ENCODE measurements at regions not wholly inside any gene's neighbourhood (a gene's known extent, or its start where the extent isn't known, plus 50 kb on each side); places are given as distances from the start of the nearest gene placed in this dataset.
"Not testable (repeated sequence)": the region's sequence is repeated elsewhere in the genome, so short reads cannot be mapped to it uniquely, and the experiment has no call there.

DNA sequence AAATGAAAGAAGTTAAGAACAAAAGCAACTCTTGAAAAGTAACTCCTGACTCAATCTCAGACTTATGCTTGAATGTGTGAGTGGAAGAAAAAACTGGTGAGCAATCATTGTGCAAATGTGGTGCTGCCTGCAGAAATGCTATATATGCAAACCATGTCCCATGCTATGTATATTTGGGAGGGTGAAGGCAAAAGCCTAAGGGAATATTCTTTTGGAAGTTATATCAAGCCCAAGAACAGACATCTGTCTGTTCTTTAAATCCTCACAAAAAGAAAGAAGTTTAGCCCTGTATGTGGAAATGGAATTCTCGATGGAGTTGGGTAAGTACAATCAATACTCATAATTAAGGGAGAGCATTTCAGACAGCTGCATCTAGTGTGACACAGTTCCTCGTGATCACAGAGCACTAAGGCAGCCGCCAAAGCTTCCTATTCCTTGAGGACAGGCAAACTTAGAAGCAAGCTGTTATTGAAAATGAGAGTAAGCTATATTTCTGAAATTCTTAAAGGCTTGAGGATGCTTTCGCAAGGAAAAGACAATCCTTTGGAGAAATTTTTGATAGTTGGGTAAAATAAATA is 406.5 kb upstream of the CHORDC1 start:
- TF ChIP-seq, protein P1, sequence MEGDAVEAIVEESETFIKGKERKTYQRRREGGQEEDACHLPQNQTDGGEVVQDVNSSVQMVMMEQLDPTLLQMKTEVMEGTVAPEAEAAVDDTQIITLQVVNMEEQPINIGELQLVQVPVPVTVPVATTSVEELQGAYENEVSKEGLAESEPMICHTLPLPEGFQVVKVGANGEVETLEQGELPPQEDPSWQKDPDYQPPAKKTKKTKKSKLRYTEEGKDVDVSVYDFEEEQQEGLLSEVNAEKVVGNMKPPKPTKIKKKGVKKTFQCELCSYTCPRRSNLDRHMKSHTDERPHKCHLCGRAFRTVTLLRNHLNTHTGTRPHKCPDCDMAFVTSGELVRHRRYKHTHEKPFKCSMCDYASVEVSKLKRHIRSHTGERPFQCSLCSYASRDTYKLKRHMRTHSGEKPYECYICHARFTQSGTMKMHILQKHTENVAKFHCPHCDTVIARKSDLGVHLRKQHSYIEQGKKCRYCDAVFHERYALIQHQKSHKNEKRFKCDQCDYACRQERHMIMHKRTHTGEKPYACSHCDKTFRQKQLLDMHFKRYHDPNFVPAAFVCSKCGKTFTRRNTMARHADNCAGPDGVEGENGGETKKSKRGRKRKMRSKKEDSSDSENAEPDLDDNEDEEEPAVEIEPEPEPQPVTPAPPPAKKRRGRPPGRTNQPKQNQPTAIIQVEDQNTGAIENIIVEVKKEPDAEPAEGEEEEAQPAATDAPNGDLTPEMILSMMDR (IDR thresholded peaks at IDR 0.05; ENCODE audit: low read depth, low read length, missing control alignments): no peak
- no peak for DNase-seq (ENCODE audit: low read depth)
- H3K4me3 ChIP-seq (ENCODE audit: low read depth, low read length): no peak overlapping the region

DNA sequence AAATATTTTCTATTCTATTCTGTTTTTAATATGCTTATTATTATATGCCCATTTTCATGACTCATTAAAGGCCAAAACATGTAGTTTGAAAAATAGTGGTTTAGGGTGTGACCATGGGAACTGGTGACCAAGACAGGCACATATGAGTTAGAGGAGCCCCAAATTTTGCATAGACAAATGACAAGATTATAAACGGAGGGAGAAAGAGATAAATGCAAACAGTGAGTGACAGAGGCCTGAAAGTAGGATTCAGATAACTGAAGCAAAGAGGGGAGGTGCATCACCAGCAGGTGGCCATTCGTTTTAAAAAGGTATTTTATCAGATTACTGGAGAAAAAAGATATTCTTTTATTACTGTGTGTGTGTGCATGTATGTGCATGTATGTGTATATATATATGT is 391.5 kb upstream of the CHORDC1 start:
- TF ChIP-seq, protein P1 (IDR thresholded peaks at IDR 0.05; ENCODE audit: low read depth, low read length, missing control alignments): no peak
- H3K4me3 ChIP-seq (ENCODE audit: low read depth, low read length): no peak overlapping the region
- no peak for DNase-seq (ENCODE audit: low read depth)

- not testable (repeated sequence) for DNase-seq (ENCODE audit: low read depth); H3K4me3 ChIP-seq (ENCODE audit: low read depth, low read length)
Observed at GRCh38 chr11:90613037-90613436, 390.2 kb upstream of the CHORDC1 start.

GRCh38 chr11:90606721-90607120 is 383.9 kb upstream of the CHORDC1 start:
- DNase-seq (ENCODE audit: low read depth): no peak
- no peak overlapping the region for H3K4me3 ChIP-seq (ENCODE audit: low read depth, low read length)
- TF ChIP-seq, protein P1 (IDR thresholded peaks at IDR 0.05; ENCODE audit: low read depth, low read length, missing control alignments): no peak

GRCh38 chr11:90601261-90601660 is 378.4 kb upstream of the CHORDC1 start:
- DNase-seq (ENCODE audit: low read depth): no peak
- no peak overlapping the region for H3K4me3 ChIP-seq (ENCODE audit: low read depth, low read length)
- TF ChIP-seq, protein P1 (IDR thresholded peaks at IDR 0.05; ENCODE audit: low read depth, low read length, missing control alignments): no peak

GRCh38 chr11:90594658-90595057 is 371.8 kb upstream of the CHORDC1 start:
- TF ChIP-seq, protein P1 (IDR thresholded peaks at IDR 0.05; ENCODE audit: low read depth, low read length, missing control alignments): no peak
- no peak for DNase-seq (ENCODE audit: low read depth)
- H3K4me3 ChIP-seq (ENCODE audit: low read depth, low read length): no peak overlapping the region

DNA sequence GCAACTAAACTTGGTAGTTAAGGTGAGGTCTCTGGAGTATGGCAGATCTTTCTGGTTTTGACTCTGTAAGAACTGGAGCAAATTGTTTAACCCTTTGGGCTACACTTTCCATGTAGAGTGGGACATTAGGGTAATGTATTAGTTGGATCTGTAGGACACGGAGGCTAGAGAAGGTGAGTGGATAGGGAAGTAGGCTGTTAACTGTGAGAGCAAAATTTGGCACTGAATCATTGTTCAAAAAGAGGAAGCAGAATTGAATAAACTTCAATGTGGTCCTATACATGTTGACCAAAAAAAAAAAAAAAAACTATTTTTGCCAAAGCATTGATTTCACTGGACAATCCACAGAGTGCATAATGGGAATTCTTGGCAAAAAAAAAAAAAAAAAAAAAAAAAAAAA is 370.2 kb upstream of the CHORDC1 start:
- TF ChIP-seq, protein P1 (IDR thresholded peaks at IDR 0.05; ENCODE audit: low read depth, low read length, missing control alignments): no peak
- no peak for DNase-seq (ENCODE audit: low read depth)
- H3K4me3 ChIP-seq (ENCODE audit: low read depth, low read length): no peak overlapping the region
